Renal cortical epithelial cell (primary cell): ENCODE measurements at regions not wholly inside any gene's neighbourhood (a gene's known extent, or its start where the extent isn't known, plus 50 kb on each side); places are given as distances from the start of the nearest gene placed in this dataset.

Source experiments
- DNase-seq: peaks from one replicate; pipeline ENCODE4 v3.0.0-alpha.2; 2011; ENCODE audit warnings: low read depth

GRCh38 chr4:62366939-62367338 lies 1166.8 kb downstream of the ADGRL3 start:
- no peak for DNase-seq

- no peak for DNase-seq
Measured at GRCh38 chr4:62360156-62360545, 1160.0 kb downstream of the ADGRL3 start.

DNA sequence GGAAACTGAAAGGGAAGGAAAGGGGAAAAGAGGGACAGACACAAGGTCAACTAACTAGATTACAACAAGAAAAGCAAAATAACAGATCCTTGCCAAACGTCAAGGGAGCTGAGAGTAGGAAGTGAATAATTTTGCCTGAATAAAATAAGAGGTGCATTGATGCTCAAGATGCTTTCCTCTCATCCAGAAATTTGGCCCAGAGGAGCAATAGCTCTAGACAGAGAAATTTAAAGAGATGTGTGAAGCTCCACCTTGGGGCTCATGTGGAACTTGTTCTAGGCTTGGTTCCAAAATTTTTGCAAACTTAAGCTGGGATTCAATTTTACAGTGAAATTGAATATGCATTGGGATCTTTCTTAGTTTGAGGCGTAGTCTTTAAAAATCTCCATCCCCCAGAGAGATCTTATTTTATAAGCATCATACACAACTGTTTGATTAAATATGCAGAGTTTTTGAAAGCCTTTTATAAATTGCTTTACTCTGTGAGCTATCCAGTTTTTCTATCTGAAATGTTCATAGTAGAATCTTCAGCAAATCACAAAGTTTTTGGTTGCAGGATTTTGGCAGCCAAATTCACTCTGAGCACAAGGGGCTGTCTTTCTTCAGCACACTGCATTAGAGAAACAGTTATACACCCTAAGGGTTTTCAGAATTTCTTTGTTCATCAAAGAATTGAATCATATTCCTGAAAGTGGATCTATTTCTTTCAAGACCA lies 1159.5 kb downstream of the ADGRL3 start:
- DNase-seq = no peak

GRCh38 chr4:62344915-62345314 lies 1144.8 kb downstream of the ADGRL3 start:
- no peak for DNase-seq

DNA sequence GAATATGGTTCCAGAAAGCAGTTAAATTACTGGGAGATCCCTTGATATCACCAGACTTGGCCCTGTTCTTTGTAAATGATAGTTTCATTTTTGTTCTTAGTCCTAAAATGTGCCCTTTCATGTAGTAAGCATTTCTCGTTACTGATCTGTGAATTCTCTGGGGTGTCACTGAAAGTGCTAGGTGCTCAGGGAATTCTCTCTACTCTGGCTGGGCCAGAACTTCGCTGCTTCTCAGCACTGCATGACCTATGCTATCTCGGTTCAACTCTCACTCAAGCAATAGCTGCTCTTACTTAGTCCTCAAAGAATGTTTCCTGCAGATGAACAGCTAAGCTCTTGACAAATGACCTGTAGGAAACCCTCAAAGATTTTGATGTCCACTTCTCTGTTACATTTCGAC lies 1144.3 kb downstream of the ADGRL3 start:
- no peak for DNase-seq

DNA sequence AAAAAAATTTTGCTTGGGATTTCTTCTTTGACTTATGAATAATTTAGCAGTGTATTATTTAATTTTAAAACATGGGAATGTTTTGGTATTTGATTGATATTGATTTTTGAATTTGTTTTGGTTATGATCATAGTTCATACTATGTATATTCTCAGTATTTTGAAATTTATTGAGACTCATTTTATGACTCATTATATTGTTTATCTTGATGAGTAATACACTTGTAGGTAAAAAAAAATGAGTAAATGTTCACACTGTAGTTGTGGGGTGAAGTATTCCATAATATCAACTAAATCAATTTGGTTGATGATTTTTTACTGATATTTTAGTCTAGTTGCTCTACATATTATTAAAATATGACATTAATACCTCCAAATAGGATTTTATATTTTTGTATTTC lies 1142.2 kb downstream of the ADGRL3 start:
- DNase-seq = no peak

DNA sequence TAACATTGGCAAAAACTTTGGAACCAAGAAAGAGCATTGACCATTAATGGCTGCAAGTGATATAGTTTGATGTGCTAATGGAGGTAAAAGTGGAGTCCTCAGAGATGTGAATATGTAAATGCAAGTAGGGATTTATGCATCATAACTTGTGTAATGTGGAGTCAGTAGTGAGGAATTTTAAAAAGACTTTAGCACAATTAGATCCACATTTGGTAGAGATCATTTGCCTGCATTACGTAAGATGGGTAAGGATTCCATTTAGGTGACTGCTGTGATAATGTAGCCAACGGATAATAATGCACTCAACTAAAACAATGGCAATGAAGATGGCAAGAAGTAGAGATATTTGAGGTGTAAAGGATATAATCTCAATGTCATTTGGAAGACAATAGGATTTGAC lies 1128.4 kb downstream of the ADGRL3 start:
- DNase-seq = no peak

DNA sequence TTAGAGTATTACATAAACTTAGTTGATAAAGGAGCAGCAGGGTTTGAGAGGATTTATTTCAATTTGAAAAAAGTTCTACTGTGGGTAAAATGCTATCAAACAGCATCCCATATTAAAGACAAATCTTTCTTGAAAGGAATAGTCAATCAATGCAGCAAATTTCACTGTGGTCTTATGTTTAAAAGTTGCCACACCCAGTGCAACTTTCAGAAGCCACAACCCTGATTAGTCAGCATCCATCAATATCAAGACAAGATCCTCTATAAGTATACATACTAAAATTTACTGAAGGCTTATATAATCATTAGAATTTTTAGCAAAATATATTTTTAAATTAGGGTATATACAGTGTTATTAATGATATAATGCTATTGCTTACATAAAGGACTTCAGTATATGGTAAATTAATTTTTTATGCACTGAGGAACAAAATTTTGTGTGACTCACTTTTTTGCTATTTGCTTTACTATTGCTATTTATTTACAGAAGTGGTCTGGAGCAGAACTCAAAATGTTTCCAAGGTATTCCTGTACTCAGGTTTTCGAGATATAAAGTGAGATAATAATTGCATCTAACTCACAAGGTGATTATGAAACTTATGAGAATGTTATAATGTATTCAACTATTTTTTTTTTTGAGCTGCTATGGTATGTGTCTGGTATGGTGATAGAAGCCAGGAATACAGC lies 1127.6 kb downstream of the ADGRL3 start:
- DNase-seq = no peak

GRCh38 chr4:62324215-62324614 lies 1124.1 kb downstream of the ADGRL3 start:
- DNase-seq = no peak

DNA sequence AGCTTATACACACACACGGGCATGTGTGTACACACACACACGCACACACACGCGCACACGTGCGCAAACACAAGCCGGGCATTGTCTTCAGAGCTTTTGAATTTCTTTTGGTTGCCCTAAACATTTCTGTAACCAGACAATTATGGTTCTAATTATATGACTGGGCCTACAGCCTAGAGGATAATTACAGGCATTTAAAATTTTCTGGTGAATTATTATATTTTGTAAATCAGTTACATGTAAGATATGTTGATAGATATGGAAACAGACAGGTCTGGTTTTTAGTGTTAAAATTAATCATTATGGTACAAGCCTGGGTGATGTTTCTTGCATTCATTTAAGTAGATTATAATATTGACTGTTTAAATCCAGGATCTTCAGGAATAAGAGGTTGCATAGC lies 1120.5 kb downstream of the ADGRL3 start:
- DNase-seq = no peak

GRCh38 chr4:62302710-62303109 lies 1102.6 kb downstream of the ADGRL3 start:
- no peak for DNase-seq

DNA sequence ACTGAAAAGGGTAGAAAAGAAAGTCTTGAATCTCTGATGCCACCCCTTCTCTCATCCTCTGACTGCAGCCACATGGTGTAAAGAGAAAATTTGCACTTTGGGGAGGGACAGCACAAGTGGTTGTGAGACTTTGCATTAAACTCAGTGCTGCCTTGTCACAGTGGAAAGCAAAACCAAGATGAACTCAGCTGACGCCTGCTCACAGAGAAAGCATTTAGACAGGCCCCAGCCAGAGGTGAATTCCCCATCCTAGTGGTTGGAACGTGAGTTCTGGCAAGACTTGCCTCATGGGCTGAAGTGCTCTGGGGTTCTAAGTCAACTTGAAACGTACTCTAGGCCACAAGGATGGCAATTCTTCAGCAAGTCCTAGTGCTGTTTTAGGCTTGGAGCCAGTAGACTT lies 1101.4 kb downstream of the ADGRL3 start:
- DNase-seq = no peak

- no peak for DNase-seq
Measured at GRCh38 chr4:62293551-62293950, 1093.4 kb downstream of the ADGRL3 start.

DNA sequence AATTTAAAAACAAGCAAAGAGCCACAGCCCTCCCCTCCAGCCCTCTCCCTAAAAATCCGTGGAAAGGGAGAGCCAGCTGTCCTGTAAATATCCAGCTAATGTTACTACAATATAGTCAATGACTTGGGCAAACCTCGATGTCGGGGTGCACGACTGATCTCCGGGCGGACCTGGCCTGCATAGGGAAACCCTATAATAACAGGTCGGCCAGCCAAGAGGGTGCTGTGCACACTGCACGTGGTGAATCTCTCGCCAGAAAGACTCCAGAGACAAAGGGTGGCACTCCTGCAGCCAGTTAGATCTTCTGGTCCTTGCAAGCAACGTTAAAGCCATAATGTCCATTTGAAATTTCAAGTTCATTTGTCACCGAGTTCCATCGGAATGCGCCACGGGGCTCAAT lies 1092.8 kb downstream of the ADGRL3 start:
- DNase-seq = no peak

DNA sequence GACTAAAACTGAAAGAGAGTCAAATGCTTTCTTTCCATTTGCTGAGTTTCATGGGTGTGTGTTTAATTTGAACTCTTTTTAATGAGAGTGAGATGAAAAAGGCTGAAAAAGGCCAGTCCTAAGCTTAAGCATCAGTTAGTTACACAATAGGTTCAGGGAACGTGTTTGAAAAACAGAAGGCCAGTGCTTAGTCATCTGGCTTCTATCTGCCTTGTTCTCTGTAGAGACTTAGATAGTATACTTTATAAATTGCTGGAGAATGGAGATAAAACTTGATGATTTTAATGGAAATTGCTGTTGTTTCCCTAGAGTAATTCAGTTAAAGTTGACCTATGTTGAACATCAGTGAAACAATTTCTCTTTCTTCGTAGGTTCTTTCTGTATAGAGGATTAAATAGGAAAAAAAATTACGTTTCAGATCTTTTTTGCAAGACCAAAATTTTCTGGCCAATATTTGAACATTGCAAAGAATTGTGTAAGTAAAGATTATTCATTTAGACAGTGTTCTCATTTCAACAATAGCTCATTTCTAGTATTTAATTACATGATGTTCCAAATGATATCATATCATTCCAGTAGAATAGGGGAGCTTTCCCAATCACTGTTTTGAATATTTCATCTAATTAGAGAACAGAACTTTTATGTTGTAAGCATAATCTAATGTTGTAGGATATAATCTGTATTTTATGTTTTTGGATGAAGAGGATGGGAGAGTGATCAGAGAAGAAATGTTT lies 1088.8 kb downstream of the ADGRL3 start:
- no peak for DNase-seq

GRCh38 chr4:62285026-62285425 lies 1084.9 kb downstream of the ADGRL3 start:
- DNase-seq = no peak

- no peak for DNase-seq
Measured at GRCh38 chr4:62279689-62280088, 1079.6 kb downstream of the ADGRL3 start.

- DNase-seq = no peak
Measured at GRCh38 chr4:62275470-62275869, 1075.3 kb downstream of the ADGRL3 start.

DNA sequence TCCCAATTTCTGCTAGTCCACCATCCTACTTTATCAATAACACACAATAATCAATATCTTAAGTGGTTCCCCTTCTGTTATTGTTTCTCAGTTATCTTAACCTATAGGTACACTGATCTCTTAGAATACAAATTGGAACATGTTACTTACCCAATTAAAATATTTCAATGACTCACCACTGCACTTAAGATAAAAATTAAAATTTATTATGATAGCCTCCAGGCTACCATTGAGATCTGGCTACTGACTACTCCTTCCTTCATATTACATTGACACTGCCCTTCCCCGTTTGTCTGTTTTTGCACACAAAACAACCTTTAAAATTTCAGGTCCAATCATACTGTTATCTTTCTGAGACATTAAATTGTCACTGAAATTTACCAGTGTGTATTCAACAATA lies 1074.7 kb downstream of the ADGRL3 start:
- DNase-seq = no peak

DNA sequence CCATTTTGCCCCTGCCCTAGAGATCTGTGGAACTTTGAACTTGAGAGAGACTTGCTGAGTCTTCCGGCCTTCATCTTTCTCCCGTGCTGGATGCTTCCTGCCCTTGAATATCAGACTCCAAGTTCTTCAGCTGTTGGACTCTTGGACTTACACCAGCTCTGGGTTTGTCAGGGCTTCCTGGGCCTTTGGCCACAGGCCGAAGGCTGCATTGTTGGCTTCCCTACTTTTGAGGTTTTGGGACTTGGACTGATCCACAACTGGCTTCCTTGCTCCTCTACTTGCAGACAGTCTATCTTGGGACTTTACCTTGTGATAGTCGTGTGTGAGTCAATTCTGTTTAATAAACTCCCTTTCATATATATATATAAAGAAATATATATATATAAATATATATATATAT lies 1071.0 kb downstream of the ADGRL3 start:
- DNase-seq = no peak

GRCh38 chr4:62269918-62270317 lies 1069.8 kb downstream of the ADGRL3 start:
- no peak for DNase-seq

DNA sequence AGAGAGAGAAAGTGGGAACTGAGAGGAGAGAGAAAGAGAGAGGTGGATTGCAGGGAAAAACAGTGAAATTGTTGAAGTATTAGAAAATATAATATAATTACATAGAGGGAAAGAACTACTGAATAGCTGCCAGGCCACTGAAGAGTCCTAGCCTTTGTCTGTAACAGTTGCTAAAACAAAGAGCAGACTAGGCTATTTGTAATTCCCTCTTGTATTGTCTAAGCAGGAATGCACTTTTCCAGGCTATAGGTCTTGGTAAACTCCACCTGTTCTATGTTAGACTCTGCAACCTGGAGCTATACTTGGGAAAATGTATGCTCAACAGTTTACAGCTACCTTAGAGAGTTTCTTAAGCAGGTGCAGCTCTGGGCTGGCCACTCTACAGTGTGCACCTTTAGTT lies 1063.3 kb downstream of the ADGRL3 start:
- no peak for DNase-seq

DNA sequence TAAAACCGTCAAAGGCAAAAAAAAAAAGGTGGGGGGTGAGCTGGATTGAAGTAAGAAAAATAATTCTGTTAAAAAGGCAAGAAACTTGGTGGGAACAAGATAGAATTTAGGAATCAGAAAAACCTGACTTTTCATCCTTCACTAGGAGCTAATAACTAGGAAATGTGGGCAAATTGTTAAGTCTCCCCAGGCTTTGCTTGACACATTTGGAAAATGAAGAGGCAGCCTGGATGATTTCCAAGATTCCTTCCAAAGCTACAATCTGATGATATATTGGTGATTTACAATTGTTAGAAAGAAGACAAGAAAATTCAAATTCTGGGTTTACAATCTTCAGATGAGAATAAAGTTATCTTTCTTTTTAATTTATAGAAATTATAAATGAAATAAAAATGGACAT lies 1062.5 kb downstream of the ADGRL3 start:
- no peak for DNase-seq
